IMR-90 (cell line): ENCODE measurements at regions not wholly inside any gene's neighbourhood (a gene's known extent, or its start where the extent isn't known, plus 50 kb on each side); places are given as distances from the start of the nearest gene placed in this dataset.

Experiments used
- ATAC-seq: fragments of 200-7000 bp; cut with Tn5 transposase; 2 replicates; pipeline ENCODE4 v1.9.1; 2020; ENCODE audit warnings: low read depth, mild to moderate bottlenecking, moderate library complexity
- BruUV-seq: library from RNA; stranded (reverse); fragments of 400-500 nt; replicated peaks from 2 replicates; lab custom pipeline; 2021; lab: Mats Ljungman, UMichigan
- CTCF ChIA-PET: fragments of 300-600 bp; formaldehyde crosslinking; extraction: SDS; loops from one replicate; lab custom pipeline; 2021; ENCODE audit warnings: antibody characterized with exemption; lab: Yijun Ruan, JAX
- POLR2A ChIA-PET: fragments of 300-600 bp; sonication (Branson Sonifier 250); formaldehyde crosslinking; loops from one replicate; lab custom pipeline; 2022; ENCODE audit warnings: antibody characterized with exemption; ENCODE audit not compliant: unreplicated experiment; lab: Charles Lee
- DNase-seq: peaks from one replicate; pipeline ENCODE4 v3.0.0; 2013
- H2AFZ ChIP-seq: replicated peaks from 2 replicates; pipeline ENCODE3; 2013; ENCODE audit warnings: low read length, mild to moderate bottlenecking; ENCODE audit not compliant: poor library complexity
- H2AK5ac ChIP-seq: 2 replicates; pipeline ENCODE4 v1.6.1; 2013; ENCODE audit warnings: low read depth, low read length, inconsistent platforms
- H2AK9ac ChIP-seq: replicated peaks from 2 replicates; pipeline ENCODE3; 2013; ENCODE audit warnings: mild to moderate bottlenecking, low read depth, low read length, moderate library complexity; ENCODE audit not compliant: poor library complexity
- H2BK120ac ChIP-seq: 2 replicates; pipeline ENCODE4 v1.6.1; 2013; ENCODE audit warnings: low read depth, low read length, inconsistent platforms
- H2BK15ac ChIP-seq: 3 replicates; pipeline ENCODE4 v1.6.1; 2013; ENCODE audit warnings: low read depth, low read length, inconsistent platforms
- H2BK20ac ChIP-seq: 2 replicates; pipeline ENCODE4 v1.6.1; 2013; ENCODE audit warnings: low read depth, mild to moderate bottlenecking, inconsistent platforms, low read length, moderate library complexity
- H2BK5ac ChIP-seq: 2 replicates; pipeline ENCODE4 v1.6.1; 2013; ENCODE audit warnings: mild to moderate bottlenecking, low read depth, low read length, inconsistent platforms; ENCODE audit not compliant: poor library complexity, severe bottlenecking
- H3K14ac ChIP-seq: replicated peaks from 2 replicates; pipeline ENCODE4 v1.6.1; 2013; ENCODE audit warnings: low read depth, low read length, inconsistent platforms
- H3K18ac ChIP-seq: 2 replicates; pipeline ENCODE4 v1.6.1; 2013; ENCODE audit warnings: low read depth, low read length, control low read depth
- H3K23ac ChIP-seq: 2 replicates; pipeline ENCODE4 v1.6.1; 2013; ENCODE audit warnings: low read depth, low read length, inconsistent platforms
- H3K27ac ChIP-seq: 2 replicates; pipeline ENCODE4 v1.5.1; 2013; ENCODE audit warnings: mild to moderate bottlenecking, control low read depth, low read length; ENCODE audit not compliant: insufficient read depth
- H3K27me3 ChIP-seq: 2 replicates; pipeline ENCODE4 v1.6.1; 2013; ENCODE audit warnings: low read length; ENCODE audit not compliant: control insufficient read depth, insufficient read depth
- H3K36me3 ChIP-seq: 2 replicates; pipeline ENCODE4 v1.6.1; 2013; ENCODE audit warnings: low read length, mixed read lengths; ENCODE audit not compliant: control insufficient read depth, insufficient read depth
- H3K4ac ChIP-seq: 2 replicates; pipeline ENCODE4 v1.6.1; 2013; ENCODE audit warnings: low read depth, low read length, inconsistent platforms
- H3K4me1 ChIP-seq: 2 replicates; pipeline ENCODE4 v1.6.1; 2013; ENCODE audit warnings: low read length, mixed read lengths; ENCODE audit not compliant: control insufficient read depth, insufficient read depth
- H3K4me2 ChIP-seq: 2 replicates; pipeline ENCODE4 v1.6.1; 2013; ENCODE audit warnings: low read depth, mild to moderate bottlenecking, control low read depth, low read length, moderate library complexity
- H3K4me3 ChIP-seq: 2 replicates; pipeline ENCODE4 v1.5.1; 2013; ENCODE audit warnings: low read depth, mild to moderate bottlenecking, control low read depth, low read length, moderate library complexity; ENCODE audit not compliant: insufficient read depth
- H3K56ac ChIP-seq: 2 replicates; pipeline ENCODE4 v1.6.1; 2013; ENCODE audit warnings: low read length, inconsistent platforms; ENCODE audit not compliant: insufficient read depth; ENCODE audit errors: extremely low read depth
- H3K79me1 ChIP-seq, 2 experiments: 2 replicates each; pipeline ENCODE4 v1.6.1; 2013; ENCODE audit warnings: low read length in 2 of 2, inconsistent platforms in 1 of 2, low read depth in 1 of 2
- H3K9ac ChIP-seq: 2 replicates; pipeline ENCODE4 v1.6.1; 2013; ENCODE audit warnings: low read depth, low read length, control low read depth
- H3K9me1 ChIP-seq: 2 replicates; pipeline ENCODE4 v1.6.1; 2013; ENCODE audit warnings: low read length, inconsistent platforms; ENCODE audit not compliant: insufficient read depth
- H3K9me3 ChIP-seq: 2 replicates; pipeline ENCODE4 v1.6.1; 2013; ENCODE audit warnings: low read length; ENCODE audit not compliant: control insufficient read depth, insufficient read depth
- H4K20me1 ChIP-seq: 2 replicates; pipeline ENCODE4 v1.6.1; 2013; ENCODE audit warnings: low read length, inconsistent platforms; ENCODE audit not compliant: insufficient read depth
- H4K5ac ChIP-seq: 2 replicates; pipeline ENCODE4 v1.6.1; 2013; ENCODE audit warnings: mild to moderate bottlenecking, low read depth, low read length, control low read depth
- H4K8ac ChIP-seq, 2 experiments: 2 replicates each; pipeline ENCODE4 v1.6.1; 2013; ENCODE audit warnings: low read depth in 2 of 2, low read length in 2 of 2, control low read depth in 1 of 2, inconsistent platforms in 1 of 2
- H4K91ac ChIP-seq: 2 replicates; pipeline ENCODE4 v1.6.1; 2013; ENCODE audit warnings: low read depth, low read length, inconsistent platforms; ENCODE audit not compliant: insufficient read depth
- BHLHE40 ChIP-seq: fragments of 150-350 bp; IDR thresholded peaks from 2 replicates; pipeline ENCODE4 v1.6.1; 2016; ENCODE audit warnings: mild to moderate bottlenecking, low read depth, low read length
- CEBPB ChIP-seq: IDR thresholded peaks from 2 replicates; pipeline ENCODE4 v1.6.1; 2012; ENCODE audit warnings: low read depth, low read length, improper control_type of control experiment
- CHD1 ChIP-seq: IDR thresholded peaks from 2 replicates; pipeline ENCODE4 v1.6.1; 2012; ENCODE audit warnings: low read depth, low read length, improper control_type of control experiment
- FOS ChIP-seq: fragments of 150-350 bp; IDR thresholded peaks from 2 replicates; pipeline ENCODE4 v1.6.1; 2016; ENCODE audit warnings: low read depth, low read length
- MAZ ChIP-seq: IDR thresholded peaks from 2 replicates; pipeline ENCODE4 v1.6.1; 2012; ENCODE audit warnings: low read depth, mild to moderate bottlenecking, low read length, improper control_type of control experiment, moderate library complexity, borderline replicate concordance
- NFE2L2 ChIP-seq: fragments of 150-350 bp; IDR thresholded peaks from 2 replicates; pipeline ENCODE4 v1.6.1; 2016; ENCODE audit warnings: low read depth, mild to moderate bottlenecking, low read length
- RAD21 ChIP-seq: IDR thresholded peaks from 2 replicates; pipeline ENCODE4 v1.6.1; 2012; ENCODE audit warnings: low read length, improper control_type of control experiment
- SMC3 ChIP-seq: fragments of 150-350 bp; IDR thresholded peaks from 2 replicates; pipeline ENCODE4 v1.6.1; 2016; ENCODE audit warnings: low read depth, mild to moderate bottlenecking, antibody characterized with exemption, low read length, moderate library complexity
- WGBS, 2 experiments: methylation state at CpG; one replicate each; pipeline versions ENCODE4 v1.1.5 to v1.1.7; 2013; ENCODE audit warnings: missing lambda C conversion rate in 2 of 2; ENCODE audit not compliant: insufficient read length in 1 of 2; ENCODE audit errors: extremely low coverage in 2 of 2; 5-methylcytosine and 5-hydroxymethylcytosine counted together
- dilution Hi-C: fragments of 300-500 bp; cut with HindIII; formaldehyde crosslinking; loops from one replicate; pipeline ENCODE4 v1.14.3; 2018; ENCODE audit warnings: low sequenced_read_pairs; ENCODE audit not compliant: unreplicated experiment
- in situ Hi-C: fragments of 300-500 bp; cut with MboI; formaldehyde crosslinking; loops from 3 replicates; pipeline ENCODE4 v1.14.3; 2019; ENCODE audit warnings: low sequenced_read_pairs, inconsistent platforms, mixed read lengths
- intact Hi-C: fragments of 100-400 bp; cut with micrococcal nuclease; formaldehyde crosslinking; loops from 2 replicates; pipeline ENCODE4 v1.10.0; 2022
- TF ChIP-seq, protein P1 (sequence below): fragments of 150-350 bp; IDR thresholded peaks from 2 replicates; pipeline ENCODE4 v1.6.1; 2017; ENCODE audit warnings: mild to moderate bottlenecking, antibody characterized with exemption, low read length, low read depth
- TF ChIP-seq, protein P2 (sequence below): conservative IDR thresholded peaks from 2 replicates; pipeline ENCODE4 v1.5.1; 2012; ENCODE audit warnings: mild to moderate bottlenecking, low read depth, low read length, improper control_type of control experiment

DNA sequence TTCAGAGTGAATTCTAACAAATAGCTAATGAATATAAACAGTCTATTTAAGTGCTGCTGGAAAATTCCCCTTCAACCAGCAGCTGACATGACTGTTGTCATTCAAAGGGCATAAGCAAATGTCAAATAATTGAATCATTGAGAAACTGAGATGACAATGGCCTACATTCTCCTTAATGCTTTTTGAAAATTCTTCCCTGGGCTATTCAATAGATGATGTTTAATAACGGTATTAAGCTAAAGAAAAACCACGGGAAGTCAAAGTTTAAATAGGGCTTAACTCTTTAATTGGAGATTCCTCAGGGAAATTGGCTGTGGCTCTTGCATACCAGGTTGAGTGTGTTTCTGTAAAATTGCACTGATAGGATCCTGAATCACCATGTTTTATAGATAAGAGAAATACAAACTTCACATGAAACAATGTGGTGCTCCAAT is 77.0 kb downstream of the ARL4A start:
- Histone ChIP-seq H4K20me1 (no peaks in the 10 kb centered on the region), H3K27me3 (no peaks in the 10 kb centered on the region), H3K9me3 (no peaks in the 10 kb centered on the region), H4K5ac (no peak overlapping the region), H3K56ac (no peak overlapping the region), H3K36me3 (no peaks in the 10 kb centered on the region), H2BK20ac (no peak overlapping the region), H4K91ac (no peak overlapping the region), H3K27ac (no peak overlapping the region), H2AK9ac (no peak overlapping the region), H3K4me3 (no peak overlapping the region), H2BK5ac (no peak overlapping the region), H3K23ac (no peak overlapping the region), H3K9me1 (no peaks in the 10 kb centered on the region), H3K79me1 (no peaks in the 10 kb centered on the region), H4K8ac (no peak overlapping the region), H2BK120ac (no peak overlapping the region), H2BK15ac (no peak overlapping the region), H3K9ac (no peak overlapping the region), H2AFZ (no peak overlapping the region), H2AK5ac (no peak overlapping the region), H3K4me2 (no peak overlapping the region), H3K4ac (no peak overlapping the region), H3K14ac (no peak overlapping the region), H3K18ac (no peak overlapping the region), H3K4me1 (peaks cover 5% of the 10 kb centered on the region)
- TF ChIP-seq RAD21 (no peak), BHLHE40 (no peak), SMC3 (no peak), CEBPB (no peak), MAZ (no peak), CHD1 (no peak), NFE2L2 (no peak), FOS (no peak)
- TF ChIP-seq, protein P1, sequence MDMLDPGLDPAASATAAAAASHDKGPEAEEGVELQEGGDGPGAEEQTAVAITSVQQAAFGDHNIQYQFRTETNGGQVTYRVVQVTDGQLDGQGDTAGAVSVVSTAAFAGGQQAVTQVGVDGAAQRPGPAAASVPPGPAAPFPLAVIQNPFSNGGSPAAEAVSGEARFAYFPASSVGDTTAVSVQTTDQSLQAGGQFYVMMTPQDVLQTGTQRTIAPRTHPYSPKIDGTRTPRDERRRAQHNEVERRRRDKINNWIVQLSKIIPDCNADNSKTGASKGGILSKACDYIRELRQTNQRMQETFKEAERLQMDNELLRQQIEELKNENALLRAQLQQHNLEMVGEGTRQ = no peak
- TF ChIP-seq, protein P2, sequence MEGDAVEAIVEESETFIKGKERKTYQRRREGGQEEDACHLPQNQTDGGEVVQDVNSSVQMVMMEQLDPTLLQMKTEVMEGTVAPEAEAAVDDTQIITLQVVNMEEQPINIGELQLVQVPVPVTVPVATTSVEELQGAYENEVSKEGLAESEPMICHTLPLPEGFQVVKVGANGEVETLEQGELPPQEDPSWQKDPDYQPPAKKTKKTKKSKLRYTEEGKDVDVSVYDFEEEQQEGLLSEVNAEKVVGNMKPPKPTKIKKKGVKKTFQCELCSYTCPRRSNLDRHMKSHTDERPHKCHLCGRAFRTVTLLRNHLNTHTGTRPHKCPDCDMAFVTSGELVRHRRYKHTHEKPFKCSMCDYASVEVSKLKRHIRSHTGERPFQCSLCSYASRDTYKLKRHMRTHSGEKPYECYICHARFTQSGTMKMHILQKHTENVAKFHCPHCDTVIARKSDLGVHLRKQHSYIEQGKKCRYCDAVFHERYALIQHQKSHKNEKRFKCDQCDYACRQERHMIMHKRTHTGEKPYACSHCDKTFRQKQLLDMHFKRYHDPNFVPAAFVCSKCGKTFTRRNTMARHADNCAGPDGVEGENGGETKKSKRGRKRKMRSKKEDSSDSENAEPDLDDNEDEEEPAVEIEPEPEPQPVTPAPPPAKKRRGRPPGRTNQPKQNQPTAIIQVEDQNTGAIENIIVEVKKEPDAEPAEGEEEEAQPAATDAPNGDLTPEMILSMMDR = no peak
- dilution Hi-C loops = no loop called here
- no peak for ATAC-seq
- intact Hi-C loops = no loop called here
- no CpG with 5 or more reads among the region's 2 CpGs for WGBS, 2 experiments
- POLR2A ChIA-PET = no interaction called here
- BruUV-seq = no TSS peak
- in situ Hi-C loops = no loop called here
- DNase-seq = peak; percentile 20
- CTCF ChIA-PET = interaction anchor here (0.6 to 1.1 kb wide), 2 partner anchors 73 to 193 kb away, joined by 3 read pairs; no protein-coding TSS in a partner anchor
